HUES6 (cell line): ENCODE measurements at regions not wholly inside any gene's neighbourhood (a gene's known extent, or its start where the extent isn't known, plus 50 kb on each side); places are given as distances from the start of the nearest gene placed in this dataset.

ENCODE experiments used
- H3K27ac ChIP-seq: 2 replicates; pipeline ENCODE4 v1.7.0; 2013; ENCODE audit warnings: low read depth, mild to moderate bottlenecking, low read length, inconsistent platforms
- H3K27me3 ChIP-seq: 2 replicates; pipeline ENCODE4 v1.6.1; 2013; ENCODE audit warnings: low read length; ENCODE audit not compliant: control insufficient read depth, insufficient read depth
- H3K36me3 ChIP-seq: 2 replicates; pipeline ENCODE4 v1.6.1; 2013; ENCODE audit warnings: low read length; ENCODE audit not compliant: control insufficient read depth, insufficient read depth
- H3K4me1 ChIP-seq: 2 replicates; pipeline ENCODE4 v1.6.1; 2013; ENCODE audit warnings: low read length; ENCODE audit not compliant: control insufficient read depth, insufficient read depth
- H3K4me3 ChIP-seq: 2 replicates; pipeline ENCODE4 v1.5.1; 2013; ENCODE audit warnings: low read depth, low read length
- H3K9ac ChIP-seq: one replicate; pipeline ENCODE4 v1.6.1; 2013; ENCODE audit warnings: mild to moderate bottlenecking, low read length
- H3K9me3 ChIP-seq: 2 replicates; pipeline ENCODE4 v1.6.1; 2013; ENCODE audit warnings: low read depth, low read length; ENCODE audit not compliant: control insufficient read depth, insufficient read depth

GRCh38 chr7:53087274-53087673 is 51.8 kb downstream of the POM121L12 start:
- Histone ChIP-seq H3K4me1 (no peaks in the 10 kb centered on the region), H3K4me3 (no peak overlapping the region), H3K27me3 (no peaks in the 10 kb centered on the region), H3K27ac (no peak overlapping the region), H3K36me3 (no peaks in the 10 kb centered on the region), H3K9ac (no peak overlapping the region), H3K9me3 (no peaks in the 10 kb centered on the region)

- H3K27ac ChIP-seq: no peak overlapping the region
- H3K9me3 ChIP-seq: no peaks in the 10 kb centered on the region
- no peaks in the 10 kb centered on the region for H3K36me3 ChIP-seq
- H3K4me1 ChIP-seq: no peaks in the 10 kb centered on the region
- no peak overlapping the region for H3K9ac ChIP-seq
- H3K27me3 ChIP-seq: no peaks in the 10 kb centered on the region
- no peak overlapping the region for H3K4me3 ChIP-seq
Measured at GRCh38 chr7:53094191-53094590, 58.8 kb downstream of the POM121L12 start.

GRCh38 chr7:53094827-53095226 is 59.4 kb downstream of the POM121L12 start:
- no peaks in the 10 kb centered on the region for H3K9me3 ChIP-seq
- H3K36me3 ChIP-seq: no peaks in the 10 kb centered on the region
- no peak overlapping the region for H3K27ac ChIP-seq
- no peaks in the 10 kb centered on the region for H3K4me1 ChIP-seq
- H3K27me3 ChIP-seq: no peaks in the 10 kb centered on the region
- no peak overlapping the region for H3K4me3 ChIP-seq
- H3K9ac ChIP-seq: no peak overlapping the region

- H3K9ac ChIP-seq: no peak overlapping the region
- H3K4me1 ChIP-seq: no peaks in the 10 kb centered on the region
- H3K27me3 ChIP-seq: no peaks in the 10 kb centered on the region
- no peaks in the 10 kb centered on the region for H3K9me3 ChIP-seq
- H3K36me3 ChIP-seq: no peaks in the 10 kb centered on the region
- H3K4me3 ChIP-seq: no peak overlapping the region
- H3K27ac ChIP-seq: no peak overlapping the region
Measured at GRCh38 chr7:53095731-53096501, 60.5 kb downstream of the POM121L12 start.

GRCh38 chr7:53100091-53100490 is 64.7 kb downstream of the POM121L12 start:
- Histone ChIP-seq H3K27ac (no peak overlapping the region), H3K4me3 (no peak overlapping the region), H3K9ac (no peak overlapping the region), H3K27me3 (no peaks in the 10 kb centered on the region), H3K36me3 (no peaks in the 10 kb centered on the region), H3K9me3 (no peaks in the 10 kb centered on the region), H3K4me1 (no peaks in the 10 kb centered on the region; the same call in 1 of the 2 replicates)

- no peak overlapping the region for H3K4me3 ChIP-seq
Measured at GRCh38 chr7:53101026-53101425, 65.6 kb downstream of the POM121L12 start.

GRCh38 chr7:53110425-53110824 is 75.0 kb downstream of the POM121L12 start:
- no peak overlapping the region for H3K9ac ChIP-seq
- no peaks in the 10 kb centered on the region for H3K9me3 ChIP-seq
- H3K36me3 ChIP-seq: no peaks in the 10 kb centered on the region
- H3K27me3 ChIP-seq: no peaks in the 10 kb centered on the region
- H3K27ac ChIP-seq: no peak overlapping the region
- H3K4me1 ChIP-seq: 0 out of 2 replicates have a peak, but pooled peaks cover 7% of the 10 kb centered on the region
- no peak overlapping the region for H3K4me3 ChIP-seq

More at GRCh38 chr7:53101026-53101425, 65.6 kb downstream of the POM121L12 start:
- Histone ChIP-seq H3K9ac (no peak overlapping the region), H3K9me3 (no peaks in the 10 kb centered on the region), H3K36me3 (no peaks in the 10 kb centered on the region), H3K27ac (no peak overlapping the region), H3K27me3 (no peaks in the 10 kb centered on the region), H3K4me1 (no peaks in the 10 kb centered on the region; the same call in 1 of the 2 replicates)

GRCh38 chr7:53111031-53111430 is 75.6 kb downstream of the POM121L12 start:
- H3K9me3 ChIP-seq: no peaks in the 10 kb centered on the region
- no peaks in the 10 kb centered on the region for H3K27me3 ChIP-seq
- H3K4me1 ChIP-seq: 0 out of 2 replicates have a peak, but pooled peaks cover 7% of the 10 kb centered on the region
- no peak overlapping the region for H3K4me3 ChIP-seq
- H3K9ac ChIP-seq: no peak overlapping the region
- no peak overlapping the region for H3K27ac ChIP-seq
- no peaks in the 10 kb centered on the region for H3K36me3 ChIP-seq

- no peak overlapping the region for H3K27ac ChIP-seq
- H3K9me3 ChIP-seq: no peaks in the 10 kb centered on the region
- H3K9ac ChIP-seq: no peak overlapping the region
- H3K27me3 ChIP-seq: no peaks in the 10 kb centered on the region
- H3K4me3 ChIP-seq: no peak overlapping the region
- H3K4me1 ChIP-seq: 0 out of 2 replicates have a peak, but pooled peaks cover 7% of the 10 kb centered on the region
- no peaks in the 10 kb centered on the region for H3K36me3 ChIP-seq
Measured at GRCh38 chr7:53113424-53113823, 78.0 kb downstream of the POM121L12 start.

- Histone ChIP-seq H3K27ac (no peak overlapping the region), H3K4me3 (no peak overlapping the region), H3K9ac (no peak overlapping the region), H3K4me1 (peaks cover 3% of the 10 kb centered on the region; the same call in 1 of the 2 replicates), H3K36me3 (no peaks in the 10 kb centered on the region), H3K9me3 (no peaks in the 10 kb centered on the region), H3K27me3 (no peaks in the 10 kb centered on the region)
Measured at GRCh38 chr7:53119514-53119941, 84.1 kb downstream of the POM121L12 start.

- H3K27ac ChIP-seq: no peak overlapping the region
- no peaks in the 10 kb centered on the region for H3K36me3 ChIP-seq
- H3K4me3 ChIP-seq: no peak overlapping the region
- H3K9ac ChIP-seq: no peak overlapping the region
- no peaks in the 10 kb centered on the region for H3K27me3 ChIP-seq
- H3K9me3 ChIP-seq: no peaks in the 10 kb centered on the region
- H3K4me1 ChIP-seq: no peaks in the 10 kb centered on the region; the same call in 1 of the 2 replicates
Measured at GRCh38 chr7:53121374-53121773, 85.9 kb downstream of the POM121L12 start.
